ENCODE measurements at regions not wholly inside any gene's neighbourhood (a gene's known extent, or its start where the extent isn't known, plus 50 kb on each side); places are given as distances from the start of the nearest gene placed in this dataset.
A peak's percentile ranks its signal among the peaks of the same experiment; 100 is the strongest.

DNA sequence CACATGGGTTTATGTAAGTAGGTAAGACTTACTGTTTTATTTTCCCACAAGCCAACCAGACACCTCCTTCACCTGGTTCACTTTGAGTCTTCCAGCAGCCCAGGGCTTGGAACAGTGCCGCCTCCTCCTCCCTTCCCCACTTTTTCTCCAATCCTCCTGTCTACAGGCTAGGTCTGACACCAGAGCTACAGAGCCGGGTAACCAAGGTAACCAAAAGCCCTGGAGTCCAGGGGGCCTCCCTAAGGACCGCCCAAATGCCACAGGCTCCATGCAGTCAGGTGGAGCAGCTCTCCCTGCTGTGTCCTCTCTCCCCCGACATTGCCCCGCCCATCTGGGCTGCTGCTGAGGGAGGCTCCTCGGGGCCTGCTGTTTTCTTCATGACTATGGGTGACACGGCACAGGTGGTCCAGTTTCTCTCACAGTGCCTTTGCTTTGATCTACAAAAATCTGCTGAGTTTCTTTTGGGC lies 138.0 kb upstream of the EFNA5 start:
- no peak for DNase-seq

DNA sequence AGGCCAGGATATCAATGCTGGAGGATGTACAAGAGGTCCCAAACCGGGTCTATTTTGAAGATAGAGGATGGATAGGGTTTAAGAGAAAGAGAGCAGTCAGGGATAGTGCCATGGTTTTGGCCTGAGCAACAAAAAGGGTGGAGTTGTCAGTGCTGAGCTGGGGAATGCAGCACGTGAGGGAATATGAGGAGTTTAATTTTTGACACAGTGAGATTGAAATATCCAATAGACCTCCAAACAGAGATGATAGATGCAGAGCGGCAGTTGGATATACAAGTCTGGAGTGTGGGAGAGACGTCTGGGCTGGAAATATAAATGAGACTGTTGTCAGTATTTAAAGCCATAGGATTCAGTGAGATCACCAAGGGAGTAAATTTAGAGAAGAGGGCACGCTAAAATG lies 136.7 kb upstream of the EFNA5 start:
- DNase-seq = no peak

DNA sequence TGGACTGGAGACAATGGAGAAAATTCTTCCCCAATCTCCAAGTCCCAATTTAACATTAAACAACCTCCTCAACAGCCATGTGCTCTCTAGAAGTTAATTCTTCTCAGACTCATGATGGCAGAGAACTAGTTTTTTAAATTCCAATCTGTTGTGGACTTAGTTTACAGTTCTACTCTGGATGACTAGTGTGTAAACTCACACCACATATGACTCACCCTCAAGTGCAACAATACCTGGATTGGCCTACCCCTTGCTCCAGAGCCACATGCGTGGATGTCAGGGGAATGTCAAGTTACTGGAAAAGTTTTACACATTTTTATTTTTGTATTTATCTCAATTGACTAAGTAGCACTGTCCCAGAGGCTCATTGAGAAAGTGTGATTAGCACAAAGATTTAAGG lies 136.0 kb upstream of the EFNA5 start:
- DNase-seq = no peak

DNA sequence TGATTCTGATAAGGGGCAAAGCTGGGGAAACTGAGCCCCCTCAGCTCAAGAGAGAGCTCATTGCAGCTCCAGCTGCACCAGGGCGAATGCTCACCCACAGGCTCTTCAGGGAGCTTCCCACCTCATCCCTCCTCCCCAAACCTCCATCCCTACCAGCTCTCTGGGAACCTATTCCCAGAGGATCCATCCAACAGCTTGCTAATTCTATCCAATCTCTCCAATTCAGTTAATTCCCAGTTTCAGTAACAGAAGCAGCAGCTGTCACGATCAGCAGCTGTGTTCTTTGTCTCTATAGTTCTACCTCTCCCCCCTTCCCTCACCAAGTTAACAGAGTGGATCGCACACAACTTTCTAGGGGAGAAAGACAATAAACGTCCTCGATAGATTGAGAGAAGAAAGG lies 135.5 kb upstream of the EFNA5 start:
- DNase-seq = no peak

DNA sequence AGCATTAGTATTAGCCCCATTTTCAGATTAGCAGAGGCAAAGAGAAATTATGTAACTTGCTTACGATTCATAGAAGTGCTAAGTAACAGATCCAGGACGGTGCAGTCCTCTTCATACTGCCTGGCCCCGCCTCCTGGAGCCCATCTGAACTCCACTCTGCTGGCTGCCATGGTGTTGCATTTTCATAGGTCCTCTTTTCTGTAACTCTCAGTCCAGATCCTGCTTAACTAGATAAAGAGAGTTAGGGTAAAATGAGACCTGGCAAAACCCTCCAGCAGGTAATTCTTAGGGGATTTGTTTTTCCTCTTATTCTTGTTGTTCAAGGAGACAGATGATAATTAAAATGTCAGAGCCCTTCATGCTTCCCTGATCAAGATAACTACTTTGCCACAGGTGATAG lies 135.1 kb upstream of the EFNA5 start:
- no peak for DNase-seq

DNA sequence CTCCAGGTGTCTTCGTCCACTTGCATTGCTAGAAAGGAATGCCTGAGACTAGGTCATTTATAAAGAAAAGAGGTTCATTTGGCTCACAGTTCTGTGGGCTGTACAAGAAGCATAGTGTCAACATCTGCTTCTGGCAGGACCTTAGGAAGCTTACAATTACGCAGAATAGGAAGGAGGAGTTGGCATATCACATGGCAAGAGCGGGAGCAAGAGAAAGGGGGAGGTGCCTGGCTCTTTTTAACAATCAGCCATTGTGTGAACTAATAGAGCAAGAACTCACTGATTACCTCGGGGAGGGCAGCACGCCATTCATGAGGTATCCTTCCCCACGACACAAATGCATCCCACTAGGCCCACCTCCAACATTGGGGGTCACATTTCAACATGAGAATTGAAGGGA lies 134.4 kb upstream of the EFNA5 start:
- DNase-seq = no peak

DNA sequence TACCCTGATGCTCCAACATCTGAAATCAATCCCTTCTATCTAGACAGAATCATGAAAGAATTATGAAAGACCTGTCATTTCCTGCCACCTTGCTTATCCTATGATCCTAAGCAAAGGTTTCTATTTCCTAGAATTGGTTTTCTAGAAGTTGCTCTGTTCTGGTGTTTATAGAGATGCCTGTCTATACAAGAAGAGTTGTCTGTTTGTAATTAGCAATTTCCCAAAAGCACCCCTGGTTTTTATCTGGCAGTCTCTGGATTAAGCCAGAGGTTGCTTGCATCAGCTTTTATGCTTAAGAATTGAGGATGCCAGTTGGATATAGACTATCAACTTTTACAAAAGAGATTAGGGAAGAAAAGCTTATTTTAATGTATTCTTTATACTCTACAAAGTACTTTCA lies 133.0 kb upstream of the EFNA5 start:
- no peak for DNase-seq

DNA sequence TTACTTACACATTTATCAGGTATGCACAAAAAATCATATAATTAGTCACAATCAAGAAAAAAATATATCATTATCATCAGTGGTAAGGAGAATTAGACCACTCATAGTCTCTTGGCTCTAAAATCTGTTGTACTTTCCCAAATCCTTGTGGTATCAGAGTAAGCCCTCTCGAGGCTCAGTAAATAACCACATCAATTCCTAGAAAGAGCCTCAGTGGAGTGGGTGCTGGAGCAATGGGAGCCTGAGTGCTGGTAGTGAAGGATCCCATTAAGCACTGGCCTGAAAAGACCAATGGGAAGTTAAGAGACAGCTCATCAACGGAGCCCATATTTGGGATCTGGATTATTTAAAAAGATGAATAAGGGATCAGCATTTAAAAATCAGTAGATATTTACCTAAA lies 130.3 kb upstream of the EFNA5 start:
- DNase-seq = no peak

DNA sequence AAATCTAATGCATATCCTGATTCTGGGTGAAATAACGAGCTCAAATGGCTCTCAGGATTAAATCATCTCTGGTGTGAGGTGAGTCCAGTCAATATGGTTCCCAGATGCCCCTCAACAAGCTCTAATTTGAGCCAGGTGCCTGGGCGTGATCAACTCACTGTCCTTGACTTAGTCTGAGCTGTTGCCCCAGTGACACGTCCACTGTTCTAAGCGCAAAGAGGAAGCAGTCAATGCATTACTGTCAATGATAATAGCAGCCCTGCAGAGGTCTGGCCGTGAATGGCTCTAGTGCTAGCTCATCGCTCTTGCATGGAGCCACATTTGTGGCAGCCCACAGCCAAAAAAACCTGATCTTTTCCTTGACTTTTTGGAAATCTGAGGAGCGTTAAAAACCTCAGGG lies 128.6 kb upstream of the EFNA5 start:
- DNase-seq = no peak

DNA sequence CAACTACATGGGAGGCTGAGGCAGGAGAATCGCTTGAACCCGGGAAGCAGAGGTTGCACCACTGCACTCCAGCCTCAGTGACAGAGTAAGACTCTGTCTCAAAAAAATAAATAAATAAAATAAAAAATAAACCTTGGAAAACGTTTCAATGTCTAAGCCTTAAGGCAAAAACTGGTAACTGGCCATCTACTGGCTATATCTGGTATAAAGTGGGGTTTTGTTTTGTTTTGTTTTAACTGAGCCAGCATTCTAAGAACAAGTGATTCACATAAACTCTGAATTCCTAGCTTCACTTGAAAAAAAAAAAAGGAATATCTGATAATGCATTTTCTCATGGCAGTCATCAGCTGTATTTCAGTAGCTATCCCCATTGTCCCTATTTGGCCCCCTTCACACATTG lies 126.1 kb upstream of the EFNA5 start:
- no peak for DNase-seq

DNA sequence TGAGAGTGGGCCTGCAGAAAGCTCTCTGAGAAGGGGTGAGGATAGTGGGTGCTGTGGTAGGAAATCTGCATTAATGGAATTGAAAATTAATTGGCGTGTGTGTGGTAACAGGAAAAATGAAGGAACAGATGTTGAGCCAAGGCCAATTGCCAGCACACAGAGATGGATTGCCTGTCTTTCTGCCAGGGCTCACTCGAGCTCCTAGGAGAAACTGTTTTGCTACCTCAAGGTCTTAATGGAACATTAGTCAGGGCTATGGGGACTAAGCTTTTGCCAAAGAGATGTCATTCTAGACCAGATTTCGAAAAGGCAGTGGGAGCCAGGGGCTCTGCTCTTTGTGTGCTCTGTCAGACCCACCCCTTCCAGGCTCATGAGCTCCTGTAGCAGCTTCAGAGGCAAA lies 124.0 kb upstream of the EFNA5 start:
- DNase-seq = no peak

DNA sequence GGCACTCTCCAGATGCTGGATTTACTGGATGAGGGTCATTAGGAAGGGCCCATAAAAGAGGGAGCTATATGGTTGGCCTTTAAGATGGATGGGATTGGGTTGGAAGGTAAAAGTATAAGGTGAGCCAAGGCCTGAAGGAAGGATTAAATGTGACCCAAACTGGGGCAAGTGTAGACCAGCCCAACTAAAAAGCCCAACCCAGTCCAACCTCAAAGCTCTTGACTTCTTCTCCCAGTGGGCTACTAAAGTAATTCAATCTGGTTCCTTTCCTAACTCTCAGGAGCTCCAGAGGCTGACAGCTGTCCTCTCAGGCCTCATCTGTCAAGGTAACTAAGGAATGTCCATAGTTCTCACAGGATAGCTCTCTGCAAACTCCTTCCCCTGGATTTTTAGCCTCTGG lies 122.2 kb upstream of the EFNA5 start:
- no peak for DNase-seq

DNA sequence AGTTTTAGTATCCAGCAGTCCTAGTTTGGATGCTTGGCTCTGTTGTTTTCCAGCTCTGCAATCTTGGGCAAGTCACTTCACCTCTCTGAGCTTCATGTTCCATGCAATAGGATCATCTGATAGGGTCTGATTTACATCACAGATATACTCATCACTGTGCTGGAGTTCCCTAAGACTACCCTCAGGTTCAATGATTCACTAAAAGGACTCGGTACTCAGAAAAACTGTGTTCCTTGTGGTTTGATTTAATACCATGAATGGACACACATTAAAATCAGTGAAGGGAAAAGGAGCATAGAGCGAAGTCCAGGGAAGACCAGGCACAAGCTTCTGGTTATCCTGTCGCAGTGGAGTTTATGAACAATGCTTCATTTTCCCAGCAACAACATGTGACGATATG lies 119.9 kb upstream of the EFNA5 start:
- no peak for DNase-seq

DNA sequence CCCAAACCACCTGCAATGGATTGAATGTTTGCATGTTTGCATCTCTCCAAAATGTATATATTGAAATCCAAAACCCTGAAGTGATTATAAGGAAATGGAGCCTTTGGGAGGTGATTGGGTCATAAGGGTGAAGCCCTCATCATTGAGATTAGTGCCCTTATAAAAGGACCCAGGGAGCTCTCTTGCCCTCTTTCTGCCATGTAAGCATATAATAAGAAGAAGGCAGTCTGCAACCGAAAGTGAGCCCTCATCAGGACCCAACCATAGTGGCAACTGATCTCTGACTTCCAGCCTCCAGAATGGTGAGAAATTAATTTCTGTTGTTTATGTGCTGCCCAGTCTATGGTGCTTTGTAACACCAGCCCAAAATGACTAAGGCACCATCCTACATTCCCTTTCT lies 115.7 kb upstream of the EFNA5 start:
- no peak for DNase-seq

DNA sequence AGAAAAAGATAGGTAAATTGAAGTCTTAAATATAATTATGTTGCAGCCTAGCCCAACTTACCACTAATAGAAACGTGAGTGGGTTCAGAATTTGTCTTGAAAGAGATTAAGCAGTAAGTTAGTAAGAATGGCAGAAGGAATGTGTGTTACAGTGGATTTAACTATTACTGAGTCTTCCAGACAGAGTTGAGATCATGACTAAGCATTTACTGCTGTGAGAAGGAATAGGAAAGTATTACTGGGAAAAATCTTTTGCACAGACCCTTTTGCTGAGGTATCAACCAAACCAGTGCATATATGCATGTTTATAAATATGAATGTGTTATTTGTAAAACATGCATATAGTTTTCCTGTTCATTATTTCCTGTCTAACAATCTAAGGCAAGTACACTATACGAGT lies 112.8 kb upstream of the EFNA5 start:
- peak; percentile 27 for DNase-seq

DNA sequence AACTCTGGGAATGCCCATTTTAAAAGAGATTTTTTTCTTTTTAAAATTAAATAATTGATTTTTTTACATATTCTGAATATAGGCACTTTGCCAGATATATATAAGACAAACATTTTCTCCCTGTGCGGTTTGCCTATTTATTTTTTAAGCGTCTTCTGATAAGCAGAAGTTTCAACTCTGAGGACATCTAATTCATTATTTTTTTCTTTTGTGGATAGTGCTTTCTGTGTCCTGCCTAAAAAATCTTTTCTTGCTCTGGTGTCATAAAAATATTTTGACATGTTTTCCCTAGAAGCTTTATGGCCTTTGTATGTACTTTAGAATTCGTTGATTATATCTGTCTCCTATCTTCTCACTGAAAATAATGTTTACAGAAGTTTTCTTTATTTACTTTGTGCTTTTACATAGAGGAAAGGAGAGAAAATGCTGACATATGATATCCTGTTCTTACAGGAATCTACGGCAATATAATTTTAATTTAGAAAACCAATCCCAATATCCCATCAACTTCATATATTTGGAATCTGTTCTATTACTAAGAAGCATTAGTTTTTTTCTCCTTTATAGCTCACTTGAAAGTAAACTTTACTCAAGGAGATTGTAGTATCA lies 111.9 kb upstream of the EFNA5 start:
- DNase-seq = no peak

DNA sequence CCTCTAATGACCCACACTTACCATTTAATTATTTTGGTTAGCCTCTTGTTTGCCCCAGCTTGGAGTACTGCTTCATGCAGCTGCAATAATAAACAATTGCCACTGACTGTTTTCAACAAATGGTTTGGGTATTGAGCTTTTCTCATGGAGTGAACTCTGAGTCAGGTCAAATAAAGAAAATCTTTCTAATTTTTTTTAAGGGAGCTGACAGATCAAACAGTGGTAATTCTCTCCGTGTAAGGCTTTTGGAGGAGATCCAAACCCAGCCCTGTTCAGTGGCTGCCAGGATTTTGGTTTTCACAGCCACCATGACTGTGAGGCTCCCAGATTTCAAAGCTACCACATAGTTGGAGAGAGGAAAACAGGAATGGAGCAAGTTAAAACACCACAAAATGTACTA lies 110.7 kb upstream of the EFNA5 start:
- peak; percentile 26 for DNase-seq

DNA sequence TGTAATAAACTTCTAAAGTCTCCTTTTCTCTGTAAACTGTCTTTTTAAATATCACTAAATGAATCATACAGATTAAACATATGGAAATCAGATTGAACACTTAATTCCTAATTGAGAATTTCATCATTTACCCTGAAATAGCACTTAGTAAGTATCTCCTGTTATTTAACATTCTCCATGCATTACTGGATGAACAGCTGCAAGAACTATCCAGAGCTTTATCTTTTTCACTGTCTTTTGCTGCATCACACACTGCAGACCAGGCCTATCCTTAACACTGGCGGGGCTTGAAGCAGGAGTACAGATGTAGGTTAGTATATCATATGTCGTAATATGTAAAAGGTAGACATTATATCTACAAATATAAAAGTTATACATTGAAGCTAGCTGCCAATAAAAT lies 108.7 kb upstream of the EFNA5 start:
- DNase-seq = no peak

DNA sequence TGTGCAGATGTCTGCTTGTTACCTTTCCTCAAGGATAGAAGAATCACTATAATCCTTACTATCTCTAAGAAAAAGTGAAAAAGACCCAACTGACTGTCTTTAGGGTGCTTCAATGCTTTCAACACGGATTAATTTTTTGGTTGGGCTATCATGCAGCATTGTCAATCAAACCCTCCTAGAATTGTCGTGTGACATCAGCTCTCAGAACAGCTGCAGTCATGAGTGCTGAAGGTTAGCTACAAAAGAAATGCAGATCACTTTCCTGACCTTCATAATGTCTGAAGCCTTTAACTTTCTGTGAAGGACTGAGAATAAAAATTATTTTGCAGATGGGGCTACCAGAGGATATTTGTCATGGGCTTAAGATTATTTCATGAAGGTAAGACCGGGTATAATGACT lies 107.9 kb upstream of the EFNA5 start:
- no peak for DNase-seq

DNA sequence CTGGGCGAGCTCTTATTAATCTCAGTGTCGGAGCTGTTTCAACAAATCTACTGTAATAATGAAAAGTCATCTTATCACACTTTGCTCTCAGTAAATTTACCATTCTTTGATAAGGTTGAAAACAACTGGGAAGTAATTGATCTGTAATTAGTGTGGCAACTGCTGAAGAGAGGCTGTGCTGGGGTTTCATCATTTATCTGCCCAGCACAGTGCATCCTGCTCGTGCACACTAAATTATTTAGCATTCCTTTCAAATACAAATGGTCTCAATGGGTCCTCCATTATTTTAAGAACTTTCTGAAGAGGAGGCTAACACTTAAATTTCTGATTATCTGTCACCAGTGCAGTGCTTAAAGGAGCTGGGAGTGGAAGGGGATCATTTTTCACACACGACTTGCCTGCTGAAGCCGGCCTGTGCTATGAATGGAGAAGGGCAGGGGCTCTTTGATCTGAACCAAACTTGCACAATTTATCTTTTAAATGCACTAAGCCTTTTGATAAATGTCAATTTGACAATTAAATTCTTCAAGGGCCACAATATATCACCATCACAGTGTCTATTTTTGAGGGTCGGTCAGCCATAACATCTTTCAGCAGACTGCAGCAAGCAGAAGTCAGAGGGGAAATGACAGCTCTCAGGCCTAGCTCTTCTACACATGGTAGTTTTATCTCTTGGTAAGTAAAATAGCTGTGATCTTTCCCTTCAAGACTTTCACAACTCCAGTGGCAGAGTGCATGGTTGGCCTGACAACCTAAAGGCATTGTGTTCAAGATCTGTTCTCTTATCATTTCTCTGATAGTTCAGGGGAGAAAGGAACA lies 106.4 kb upstream of the EFNA5 start:
- no peak for DNase-seq

DNA sequence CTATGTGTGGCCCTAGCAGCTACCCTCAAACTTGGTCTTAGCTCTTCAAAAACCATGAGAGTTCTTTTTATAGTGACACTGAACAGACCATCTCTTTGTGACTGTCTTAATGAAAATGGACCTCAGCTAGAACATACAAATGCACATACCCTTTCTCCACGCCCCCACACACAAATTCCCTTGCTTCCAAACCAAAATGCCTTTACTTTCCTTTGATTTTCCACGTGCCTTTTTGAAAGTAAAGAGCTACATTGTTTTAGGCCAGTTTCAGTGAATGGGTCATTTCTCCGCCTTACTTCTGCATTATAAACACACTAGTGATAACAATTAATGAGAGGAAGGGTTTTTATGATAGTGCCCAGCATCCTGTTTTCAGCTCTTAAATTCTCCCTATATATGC lies 105.8 kb upstream of the EFNA5 start:
- DNase-seq = no peak

DNA sequence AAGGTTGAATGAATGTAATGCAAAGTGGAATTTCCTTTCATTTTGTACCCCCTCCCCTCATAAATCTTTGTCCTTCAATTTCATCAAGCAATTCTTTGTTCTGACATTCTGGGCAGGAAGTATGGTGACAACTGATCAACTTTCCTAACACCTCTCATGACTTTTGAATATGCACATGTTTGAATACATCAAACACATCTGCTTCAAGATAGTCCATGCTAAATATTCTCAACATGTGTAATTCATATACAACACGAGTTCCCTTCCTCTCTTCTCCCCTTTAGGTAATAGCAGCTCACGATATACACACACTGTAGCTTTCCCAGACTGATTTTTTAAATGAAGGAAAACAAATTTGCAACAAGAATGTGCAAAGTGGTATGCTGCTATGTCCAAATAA lies 103.6 kb upstream of the EFNA5 start:
- DNase-seq = no peak

DNA sequence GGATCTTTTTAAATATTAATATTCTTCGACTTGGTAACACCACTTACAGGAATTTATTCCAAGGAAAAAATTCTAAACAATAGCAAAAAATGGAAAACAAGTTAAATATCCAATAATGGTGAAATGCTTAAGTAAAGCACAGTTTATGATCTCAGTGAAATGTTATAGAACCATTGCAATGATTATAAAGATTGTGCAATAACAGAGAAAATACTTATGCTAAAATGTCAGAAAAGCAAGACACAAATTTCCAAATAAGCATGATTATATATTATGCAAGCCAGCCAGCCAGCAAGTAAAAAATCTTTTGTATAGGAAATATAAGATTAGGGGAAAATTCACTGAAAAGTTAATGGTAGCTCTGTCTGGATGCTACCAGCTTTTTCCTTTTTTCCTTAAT lies 102.7 kb upstream of the EFNA5 start:
- DNase-seq = no peak

DNA sequence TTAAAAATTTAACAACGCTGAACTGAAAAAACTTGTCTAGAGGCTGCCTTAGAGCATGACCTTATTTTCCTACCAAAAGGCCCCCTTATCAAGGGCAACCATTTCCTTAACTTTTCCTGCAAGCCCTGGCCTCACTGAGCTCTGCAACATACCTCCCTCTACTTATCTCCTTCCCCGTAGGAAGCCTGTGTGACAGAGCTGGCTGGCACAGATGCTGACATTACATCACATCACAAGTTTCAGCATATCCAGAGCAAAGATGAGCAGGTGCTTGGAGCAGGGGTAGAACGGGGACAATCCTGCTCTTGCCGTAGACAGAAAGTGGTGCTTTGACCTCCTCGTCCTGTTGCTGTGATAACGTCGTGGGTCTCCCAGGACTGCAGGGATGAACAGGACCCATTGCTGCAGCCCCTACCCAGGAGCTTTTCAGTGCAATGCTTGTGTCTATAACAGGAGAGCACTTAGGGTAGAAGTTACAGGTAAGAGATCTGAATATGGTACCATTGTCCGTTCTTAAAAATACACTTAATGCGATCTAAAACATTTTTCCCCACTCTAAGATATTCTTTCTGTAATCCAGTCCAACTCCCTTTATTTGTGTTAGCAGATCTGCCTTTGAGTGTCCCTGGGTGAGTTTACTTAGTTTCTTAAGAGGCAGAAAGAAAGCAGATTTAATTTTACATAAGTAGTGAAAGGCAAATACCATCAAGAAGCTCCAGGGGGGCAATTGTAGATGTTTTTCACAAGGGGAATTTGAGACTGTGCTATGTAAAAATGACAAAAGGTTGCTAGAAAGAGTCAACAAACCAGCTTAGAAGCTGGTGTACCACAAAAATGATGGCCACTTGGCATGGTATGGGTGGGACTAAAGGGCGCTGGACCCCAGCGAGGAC lies 101.9 kb upstream of the EFNA5 start:
- no peak for DNase-seq
